Fibroblast of lung (primary cell): ENCODE measurements at regions not wholly inside any gene's neighbourhood (a gene's known extent, or its start where the extent isn't known, plus 50 kb on each side); places are given as distances from the start of the nearest gene placed in this dataset.

Experiments used
- DNase-seq, 2 donors: peaks; one replicate each; pipeline versions ENCODE4 v3.0.0 to v3.0.0-alpha.2; 2010; ENCODE audit warnings: low read depth in 2 of 2
- H2AFZ ChIP-seq: 2 replicates; pipeline ENCODE4 v1.5.1; 2012; ENCODE audit warnings: low read length, control low read depth, inconsistent platforms
- H3K27ac ChIP-seq: 2 replicates; pipeline ENCODE4 v1.5.1; 2011; ENCODE audit warnings: low read length, control low read depth; ENCODE audit not compliant: insufficient read depth
- H3K27me3 ChIP-seq: 2 replicates; pipeline ENCODE4 v1.5.1; 2011; ENCODE audit warnings: mild to moderate bottlenecking, low read length; ENCODE audit not compliant: control insufficient read depth, insufficient read depth
- H3K36me3 ChIP-seq: 2 replicates; pipeline ENCODE4 v1.5.1; 2011; ENCODE audit warnings: low read length; ENCODE audit not compliant: control insufficient read depth, insufficient read depth
- H3K4me1 ChIP-seq: 2 replicates; pipeline ENCODE4 v1.5.1; 2011; ENCODE audit warnings: low read length; ENCODE audit not compliant: control insufficient read depth, insufficient read depth; ENCODE audit errors: extremely low read depth
- H3K4me2 ChIP-seq: 2 replicates; pipeline ENCODE4 v1.5.1; 2011; ENCODE audit warnings: low read length, control low read depth; ENCODE audit not compliant: insufficient read depth; ENCODE audit errors: extremely low read depth
- H3K4me3 ChIP-seq, 4 experiments: fragments of 200-600 bp in 1 of 4; sonication (generic) in 1 of 4; replicated peaks in 1 of 4; 2 replicates each; pipeline ENCODE4 v1.5.1; 2011 to 2016; ENCODE audit warnings: low read length in 4 of 4, low read depth in 3 of 4, mild to moderate bottlenecking in 3 of 4, control low read depth in 2 of 4, inconsistent platforms in 1 of 4, mixed read lengths in 1 of 4; ENCODE audit not compliant: insufficient read depth in 1 of 4; ENCODE audit errors: control extremely low read depth in 1 of 4
- H3K79me2 ChIP-seq: 2 replicates; pipeline ENCODE4 v1.5.1; 2012; ENCODE audit warnings: mild to moderate bottlenecking, low read length, inconsistent platforms; ENCODE audit not compliant: control insufficient read depth, insufficient read depth
- H3K9ac ChIP-seq: 2 replicates; pipeline ENCODE4 v1.5.1; 2011; ENCODE audit warnings: mild to moderate bottlenecking, low read length, control low read depth; ENCODE audit not compliant: insufficient read depth
- H3K9me3 ChIP-seq: 2 replicates; pipeline ENCODE4 v1.5.1; 2012; ENCODE audit warnings: low read depth, low read length; ENCODE audit not compliant: control insufficient read depth, insufficient read depth
- H4K20me1 ChIP-seq: 2 replicates; pipeline ENCODE4 v1.5.1; 2011; ENCODE audit warnings: low read length; ENCODE audit not compliant: control insufficient read depth, insufficient read depth; ENCODE audit errors: extremely low read depth
- CTCF ChIP-seq, 2 donors: IDR thresholded peaks in 1 of 2; conservative IDR thresholded peaks in 1 of 2; 1 replicate in 1 of 2; 2 replicates in 1 of 2; pipeline ENCODE4 v1.5.1; 2011 to 2012; ENCODE audit warnings: low read length in 2 of 2, control low read depth in 1 of 2, inconsistent platforms in 1 of 2, low read depth in 1 of 2, mild to moderate bottlenecking in 1 of 2
- EZH2 ChIP-seq: IDR thresholded peaks from 2 replicates; pipeline ENCODE4 v1.5.1; 2012; ENCODE audit warnings: low read length, control low read depth, mild to moderate bottlenecking; ENCODE audit errors: missing control alignments

GRCh38 chr1:117260761-117261423 is 50.2 kb upstream of the VTCN1 start:
- no peaks in the 10 kb centered on the region for H3K9me3 ChIP-seq
- no peak for TF ChIP-seq CTCF (conservative IDR thresholded peaks at IDR 0.05 in 1 of 2, IDR thresholded peaks at IDR 0.05 in 1 of 2; ENCODE audit: low read depth in 1 of 2, low read length in 2 of 2)
- TF ChIP-seq EZH2, result no peak
- H3K4me3 ChIP-seq, result no peak overlapping the region
- no peak overlapping the region for H3K27ac ChIP-seq
- H3K4me1 ChIP-seq, result no peaks in the 10 kb centered on the region
- no peak overlapping the region for H3K9ac ChIP-seq
- H3K79me2 ChIP-seq, result no peaks in the 10 kb centered on the region
- no peak for DNase-seq
- H3K27me3 ChIP-seq, result peaks cover 7% of the 10 kb centered on the region
- no peaks in the 10 kb centered on the region for H3K36me3 ChIP-seq
- no peaks in the 10 kb centered on the region for H4K20me1 ChIP-seq
- no peak overlapping the region for H3K4me2 ChIP-seq
- no peak overlapping the region for H2AFZ ChIP-seq
